ENCODE measurements at regions not wholly inside any gene's neighbourhood (a gene's known extent, or its start where the extent isn't known, plus 50 kb on each side); places are given as distances from the start of the nearest gene placed in this dataset.

GRCh38 chr2:208620487-208620978 is 213.9 kb downstream of the PTH2R start:
- TF ChIP-seq POLR2AphosphoS5 (IDR thresholded peaks at IDR 0.05; ENCODE audit: borderline replicate concordance, low read depth, low read length), result no peak
- TF ChIP-seq EZH2 (IDR thresholded peaks at IDR 0.05), result no peak
- no peak for TF ChIP-seq FOXP2 (optimal IDR thresholded peaks at IDR 0.05; ENCODE audit: control extremely low read depth, extremely low read length, insufficient read depth)
